Caco-2 (cell line): ENCODE measurements at regions not wholly inside any gene's neighbourhood (a gene's known extent, or its start where the extent isn't known, plus 50 kb on each side); places are given as distances from the start of the nearest gene placed in this dataset.

Experiments
- BruUV-seq: library from RNA; stranded (reverse); fragments of 400-500 nt; replicated peaks from 2 replicates; lab custom pipeline; 2021; lab: Mats Ljungman, UMichigan
- CTCF ChIA-PET: fragments of 300-600 bp; sonication (Branson Sonifier 250); formaldehyde crosslinking; loops from one replicate; lab custom pipeline; 2022; ENCODE audit warnings: antibody characterized with exemption; lab: Charles Lee
- POLR2A ChIA-PET: fragments of 300-600 bp; sonication (Branson Sonifier 250); formaldehyde crosslinking; loops from one replicate; lab custom pipeline; 2022; ENCODE audit warnings: antibody characterized with exemption; lab: Charles Lee
- DNase-seq, 2 experiments: peaks; one replicate each; pipeline versions ENCODE4 v3.0.0 to v3.0.0-alpha.2; 2020 to 2022
- H3K27me3 ChIP-seq: replicated peaks from 2 replicates; pipeline ENCODE4 v1.6.0; 2011; ENCODE audit warnings: low read length; ENCODE audit not compliant: control insufficient read depth, insufficient read depth
- H3K36me3 ChIP-seq: 2 replicates; pipeline ENCODE4 v1.5.1; 2011; ENCODE audit warnings: low read length; ENCODE audit not compliant: control insufficient read depth, insufficient read depth
- H3K4me1 ChIP-seq: fragments of 250-450 bp; sonication (Bioruptor Pico); 2 replicates; pipeline ENCODE4 v1.5.1; 2020; ENCODE audit warnings: mild to moderate bottlenecking
- H3K4me3 ChIP-seq: 2 replicates; pipeline ENCODE4 v1.5.1; 2011; ENCODE audit warnings: low read depth, mild to moderate bottlenecking, control low read depth, low read length
- H3K9me3 ChIP-seq: fragments of 250-450 bp; sonication (Bioruptor Pico); 2 replicates; pipeline ENCODE4 v1.5.1; 2020; ENCODE audit warnings: mild to moderate bottlenecking, moderate library complexity
- H3K27ac Mint-ChIP-seq: one replicate; pipeline ENCODE4 v1.8.0; 2022; ENCODE audit warnings: mixed read lengths; ENCODE audit not compliant: unreplicated experiment
- H3K27me3 Mint-ChIP-seq: one replicate; pipeline ENCODE4 v1.8.0; 2022; ENCODE audit warnings: mixed read lengths; ENCODE audit not compliant: insufficient read depth, unreplicated experiment
- H3K36me3 Mint-ChIP-seq: one replicate; pipeline ENCODE4 v1.8.0; 2022; ENCODE audit warnings: mild to moderate bottlenecking, mixed read lengths; ENCODE audit not compliant: insufficient read depth, unreplicated experiment
- H3K4me1 Mint-ChIP-seq: one replicate; pipeline ENCODE4 v1.8.0; 2022; ENCODE audit warnings: low read depth, mixed read lengths; ENCODE audit not compliant: unreplicated experiment
- H3K4me3 Mint-ChIP-seq: one replicate; pipeline ENCODE4 v1.8.0; 2022; ENCODE audit warnings: mild to moderate bottlenecking, moderate library complexity, mixed read lengths; ENCODE audit not compliant: unreplicated experiment
- H3K9me3 Mint-ChIP-seq: one replicate; pipeline ENCODE4 v1.8.0; 2022; ENCODE audit warnings: mixed read lengths; ENCODE audit not compliant: unreplicated experiment
- CTCF ChIP-seq, 2 experiments: fragments of 200-600 bp in 1 of 2; IDR thresholded peaks; 1 replicate in 1 of 2; 2 replicates in 1 of 2; pipeline versions ENCODE4 v1.5.1 to v1.8.0; 2011 to 2022; ENCODE audit warnings: antibody characterized with exemption in 1 of 2, control low read depth in 1 of 2, inconsistent platforms in 1 of 2, low read depth in 1 of 2, low read length in 1 of 2, mild to moderate bottlenecking in 1 of 2, moderate library complexity in 1 of 2; ENCODE audit not compliant: insufficient read depth in 1 of 2, severe bottlenecking in 1 of 2, unreplicated experiment in 1 of 2
- intact Hi-C: fragments of 100-400 bp; cut with micrococcal nuclease; formaldehyde crosslinking; loops from one replicate; pipeline ENCODE4 v1.10.0; 2022; ENCODE audit not compliant: unreplicated experiment

- intact Hi-C loops, result no loop called here
- H3K36me3 Mint-ChIP-seq, result no peaks in the 10 kb centered on the region
Measured at GRCh38 chr10:113267619-113268562, 285.0 kb upstream of the HABP2 start.

GRCh38 chr10:113269333-113269732, 283.5 kb upstream of the HABP2 start:
- no peaks in the 10 kb centered on the region for H3K9me3 ChIP-seq
- no peaks in the 10 kb centered on the region for H3K27me3 ChIP-seq
- TF ChIP-seq CTCF (IDR thresholded peaks at IDR 0.05; ENCODE audit: insufficient read depth in 1 of 2, low read depth in 1 of 2, low read length in 1 of 2, severe bottlenecking in 1 of 2, unreplicated experiment in 1 of 2), result no peak
- Mint-ChIP-seq H3K4me3 (no peak overlapping the region), H3K9me3 (no peaks in the 10 kb centered on the region), H3K36me3 (no peaks in the 10 kb centered on the region), H3K27ac (no peak overlapping the region), H3K27me3 (peaks cover 5% of the 10 kb centered on the region), H3K4me1 (peaks cover 4% of the 10 kb centered on the region)
- no peaks in the 10 kb centered on the region for H3K36me3 ChIP-seq
- DNase-seq, result no peak
- BruUV-seq, result no TSS peak
- intact Hi-C loops, result no loop called here
- no peak overlapping the region for H3K4me3 ChIP-seq
- CTCF ChIA-PET, result no interaction called here
- H3K4me1 ChIP-seq, result no peaks in the 10 kb centered on the region
- POLR2A ChIA-PET, result no interaction called here

More at GRCh38 chr10:113267619-113268562, 285.0 kb upstream of the HABP2 start:
- TF ChIP-seq CTCF (IDR thresholded peaks at IDR 0.05; ENCODE audit: insufficient read depth in 1 of 2, low read depth in 1 of 2, low read length in 1 of 2, severe bottlenecking in 1 of 2, unreplicated experiment in 1 of 2), result no peak
- no TSS peak for BruUV-seq
- no peaks in the 10 kb centered on the region for H3K9me3 ChIP-seq
- Mint-ChIP-seq H3K4me1 (peaks cover 7% of the 10 kb centered on the region), H3K4me3 (no peak overlapping the region), H3K9me3 (no peaks in the 10 kb centered on the region), H3K27me3 (peaks cover 11% of the 10 kb centered on the region), H3K27ac (no peak overlapping the region)
- H3K36me3 ChIP-seq, result no peaks in the 10 kb centered on the region
- no peak overlapping the region for H3K4me3 ChIP-seq
- DNase-seq, result no peak
- no peaks in the 10 kb centered on the region for H3K4me1 ChIP-seq
- no peaks in the 10 kb centered on the region for H3K27me3 ChIP-seq
- ChIA-PET POLR2A (no interaction called here), CTCF (no interaction called here)

GRCh38 chr10:113272511-113272910, 280.3 kb upstream of the HABP2 start:
- no peak overlapping the region for H3K4me3 ChIP-seq
- CTCF ChIA-PET, result interaction anchor here (0.5 kb wide), 1 partner anchor 895 kb away, joined by 3 read pairs; no protein-coding TSS in a partner anchor
- H3K27me3 Mint-ChIP-seq, result peaks cover 5% of the 10 kb centered on the region

More at GRCh38 chr10:113272511-113272910, 280.3 kb upstream of the HABP2 start:
- POLR2A ChIA-PET, result no interaction called here
- no peak for TF ChIP-seq CTCF (IDR thresholded peaks at IDR 0.05; ENCODE audit: insufficient read depth in 1 of 2, low read depth in 1 of 2, low read length in 1 of 2, severe bottlenecking in 1 of 2, unreplicated experiment in 1 of 2)
- BruUV-seq, result no TSS peak
- Histone ChIP-seq H3K36me3 (no peaks in the 10 kb centered on the region), H3K9me3 (peaks cover 8% of the 10 kb centered on the region), H3K27me3 (no peaks in the 10 kb centered on the region), H3K4me1 (no peaks in the 10 kb centered on the region)
- no peaks in the 10 kb centered on the region for H3K4me1 Mint-ChIP-seq
- no peak for DNase-seq
- no peak overlapping the region for H3K27ac Mint-ChIP-seq
- no peak overlapping the region for H3K4me3 Mint-ChIP-seq
- H3K9me3 Mint-ChIP-seq, result peaks cover 10% of the 10 kb centered on the region
- H3K36me3 Mint-ChIP-seq, result no peaks in the 10 kb centered on the region
- intact Hi-C loops, result no loop called here
